Effector memory CD8-positive, alpha-beta T cell (primary cell): ENCODE measurements at regions not wholly inside any gene's neighbourhood (a gene's known extent, or its start where the extent isn't known, plus 50 kb on each side); places are given as distances from the start of the nearest gene placed in this dataset.

Source experiments
- ATAC-seq: fragments of 150-1000 bp; cut with Tn5 transposase; replicated peaks from 2 replicates; pipeline ENCODE4 v1.10.0; 2021; ENCODE audit warnings: mild to moderate bottlenecking, moderate library complexity
- DNase-seq, 3 experiments: peaks; one replicate each; pipeline ENCODE4 v3.0.0; 2021
- H3K27ac Mint-ChIP-seq, 2 donors: one replicate each; pipeline ENCODE4 v1.8.0; 2022; ENCODE audit warnings: mild to moderate bottlenecking in 2 of 2, mixed read lengths in 2 of 2, moderate library complexity in 2 of 2
- H3K27me3 Mint-ChIP-seq, 2 donors: one replicate each; pipeline ENCODE4 v1.8.0; 2022; ENCODE audit warnings: mixed read lengths in 2 of 2
- H3K36me3 Mint-ChIP-seq: one replicate; pipeline ENCODE4 v1.8.0; 2022; ENCODE audit warnings: mild to moderate bottlenecking, moderate library complexity, mixed read lengths; ENCODE audit not compliant: insufficient read depth
- H3K4me1 Mint-ChIP-seq, 2 donors: one replicate each; pipeline ENCODE4 v1.8.0; 2022; ENCODE audit warnings: low read depth in 2 of 2, mixed read lengths in 2 of 2
- H3K4me3 Mint-ChIP-seq, 2 donors: one replicate each; pipeline ENCODE4 v1.8.0; 2022; ENCODE audit warnings: mild to moderate bottlenecking in 2 of 2, mixed read lengths in 2 of 2, moderate library complexity in 2 of 2
- H3K9me3 Mint-ChIP-seq, 2 donors: one replicate each; pipeline ENCODE4 v1.8.0; 2022; ENCODE audit warnings: mixed read lengths in 2 of 2

DNA sequence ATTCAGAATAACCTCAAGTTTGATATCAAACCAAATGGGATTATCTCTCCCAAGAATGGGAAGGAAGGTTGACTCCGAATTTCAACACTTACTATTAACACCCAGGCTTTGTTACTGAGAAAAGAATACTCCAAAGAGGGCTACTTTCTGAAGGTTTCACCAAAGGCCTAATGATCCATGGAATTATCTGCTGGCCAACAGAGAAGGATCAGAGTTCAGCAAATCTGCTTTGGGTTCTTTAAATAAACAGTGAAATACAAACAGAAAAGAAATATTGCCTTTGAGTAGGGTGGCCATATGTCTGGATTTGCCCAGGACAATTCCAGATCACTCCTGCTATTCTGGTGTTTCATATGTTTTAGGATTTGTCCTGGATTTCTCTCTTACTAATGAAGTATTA, 564.5 kb upstream of the PSMD7 start:
- no peak for DNase-seq
- ATAC-seq, result no peak
- H3K27ac Mint-ChIP-seq, result no peak overlapping the region
- H3K4me1 Mint-ChIP-seq, result no peaks in the 10 kb centered on the region
- no peak overlapping the region for H3K4me3 Mint-ChIP-seq
- no peaks in the 10 kb centered on the region for H3K27me3 Mint-ChIP-seq
- H3K36me3 Mint-ChIP-seq, result no peaks in the 10 kb centered on the region
- peaks cover 0 to 11% of the 10 kb centered on the region in 2 donors for H3K9me3 Mint-ChIP-seq

DNA sequence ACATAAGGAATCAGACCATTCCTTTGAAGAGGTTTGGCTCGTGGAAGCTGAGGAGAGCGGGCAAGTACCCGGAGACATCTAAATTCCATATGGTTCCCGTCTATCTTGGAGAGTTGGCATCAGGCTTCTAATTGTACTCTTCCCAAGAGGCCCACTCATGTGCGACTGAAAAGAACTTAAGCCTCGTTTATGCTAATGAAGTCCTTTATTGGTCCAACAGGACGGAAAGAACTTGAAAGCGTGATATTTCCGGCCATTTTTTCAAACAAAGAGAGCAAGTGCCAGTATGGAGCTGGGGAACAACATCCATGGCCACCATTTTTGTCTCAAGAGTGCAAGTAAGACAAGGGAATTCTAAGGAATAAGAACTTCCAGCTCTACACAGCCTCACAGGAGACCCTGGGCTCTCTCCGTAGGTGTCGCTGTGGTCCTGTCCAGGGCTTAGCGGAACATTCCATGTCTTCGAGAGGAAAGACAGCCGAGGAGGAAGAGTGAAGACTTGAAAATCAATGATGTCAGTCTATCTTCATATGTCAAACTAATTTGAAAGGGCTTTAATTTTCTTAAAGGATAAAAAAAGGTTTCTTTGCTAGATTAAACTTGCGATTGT, 566.0 kb upstream of the PSMD7 start:
- no peaks in the 10 kb centered on the region for H3K27me3 Mint-ChIP-seq
- no peak overlapping the region for H3K27ac Mint-ChIP-seq
- no peaks in the 10 kb centered on the region for H3K4me1 Mint-ChIP-seq
- H3K9me3 Mint-ChIP-seq, result peaks cover 10 to 13% of the 10 kb centered on the region in 2 donors
- no peak overlapping the region for H3K4me3 Mint-ChIP-seq
- DNase-seq (no peak), ATAC-seq (no peak)
- no peaks in the 10 kb centered on the region for H3K36me3 Mint-ChIP-seq

DNA sequence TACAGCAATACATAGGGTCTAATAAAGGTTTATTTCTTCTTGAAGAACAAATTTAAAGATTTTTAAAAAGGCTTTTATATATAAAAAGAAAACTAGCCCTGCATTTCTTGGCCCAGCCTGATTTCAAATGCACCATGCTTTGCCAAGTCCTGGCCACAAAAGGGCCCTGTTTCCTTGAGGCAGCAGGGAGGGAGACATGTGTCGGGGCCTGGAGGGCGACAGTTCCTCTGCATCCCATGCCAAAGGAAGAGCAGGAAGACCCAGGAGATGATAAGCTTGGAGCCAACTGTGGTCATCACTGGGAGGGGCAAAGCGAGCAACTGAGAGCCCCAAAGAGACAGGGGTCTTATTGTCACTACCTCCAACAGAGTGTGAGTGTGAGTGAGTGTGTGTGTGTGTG, 571.5 kb upstream of the PSMD7 start:
- ATAC-seq, result no peak
- H3K4me3 Mint-ChIP-seq, result no peak overlapping the region
- H3K36me3 Mint-ChIP-seq, result no peaks in the 10 kb centered on the region
- no peaks in the 10 kb centered on the region for H3K27me3 Mint-ChIP-seq
- H3K4me1 Mint-ChIP-seq, result no peaks in the 10 kb centered on the region
- no peak overlapping the region for H3K27ac Mint-ChIP-seq
- peaks cover 11 to 19% of the 10 kb centered on the region in 2 donors for H3K9me3 Mint-ChIP-seq
- no peak for DNase-seq

DNA sequence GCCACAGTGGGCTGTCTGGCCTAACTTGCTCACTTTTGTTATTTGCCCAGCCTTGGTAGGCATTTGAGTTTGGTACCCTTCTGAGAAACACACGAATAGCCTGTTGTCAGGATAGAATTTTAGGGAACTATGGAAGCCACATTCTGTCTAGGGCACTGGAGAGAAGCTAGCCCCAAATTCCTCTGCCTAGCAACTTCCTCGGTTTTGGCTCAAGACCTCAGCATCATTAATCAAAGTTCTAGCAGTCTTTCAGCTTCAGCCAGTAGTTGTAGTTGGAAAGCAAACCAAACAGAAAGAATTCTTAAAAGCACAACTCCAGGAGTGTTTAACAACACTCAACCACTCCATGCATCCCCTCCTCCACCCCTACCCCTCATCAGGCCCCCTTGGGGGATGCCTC, 572.1 kb upstream of the PSMD7 start:
- Mint-ChIP-seq H3K27ac (no peak overlapping the region), H3K36me3 (no peaks in the 10 kb centered on the region), H3K4me3 (no peak overlapping the region), H3K4me1 (no peaks in the 10 kb centered on the region), H3K27me3 (no peaks in the 10 kb centered on the region), H3K9me3 (peaks cover 11 to 19% of the 10 kb centered on the region in 2 donors)
- ATAC-seq, result no peak
- DNase-seq, result no peak

DNA sequence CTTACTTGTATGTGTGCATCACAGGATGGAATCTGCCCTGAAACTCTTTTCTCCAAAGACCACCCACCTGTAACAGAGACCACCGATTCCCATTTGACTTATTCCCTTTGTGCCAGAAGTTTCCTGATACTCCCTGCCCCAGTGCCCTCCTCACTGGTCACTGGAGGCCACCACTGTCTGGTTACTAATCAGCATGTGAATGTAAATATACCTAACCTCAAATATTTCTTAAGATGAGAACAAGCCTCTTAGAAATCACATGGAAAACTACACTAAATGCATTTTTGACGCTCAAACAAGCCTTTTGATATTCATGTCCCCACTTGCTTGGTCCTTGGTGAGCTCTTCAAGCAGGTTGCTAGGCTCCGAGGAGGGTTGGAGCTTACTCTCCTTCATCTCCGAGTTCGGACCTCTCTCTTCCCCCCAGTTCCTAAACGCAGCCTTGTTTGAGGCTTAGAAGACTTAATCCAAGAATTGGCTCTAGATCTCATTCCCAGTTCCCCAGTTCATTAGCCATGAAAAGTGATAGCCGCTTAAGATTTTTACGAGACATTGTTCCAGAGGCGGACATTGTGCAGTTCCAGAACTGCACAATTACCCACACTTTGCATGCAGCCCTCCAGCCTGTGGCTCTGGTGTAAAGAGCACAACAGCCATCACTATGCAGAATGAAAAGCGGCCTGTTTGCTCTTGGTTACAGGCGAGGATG, 579.2 kb upstream of the PSMD7 start:
- Mint-ChIP-seq H3K27me3 (no peaks in the 10 kb centered on the region), H3K4me1 (no peaks in the 10 kb centered on the region), H3K9me3 (peaks cover 6 to 9% of the 10 kb centered on the region in 2 donors), H3K36me3 (no peaks in the 10 kb centered on the region), H3K4me3 (peak overlapping the region in 1 of 2 donors; percentile 28), H3K27ac (no peak overlapping the region)
- no peak for DNase-seq
- no peak for ATAC-seq

DNA sequence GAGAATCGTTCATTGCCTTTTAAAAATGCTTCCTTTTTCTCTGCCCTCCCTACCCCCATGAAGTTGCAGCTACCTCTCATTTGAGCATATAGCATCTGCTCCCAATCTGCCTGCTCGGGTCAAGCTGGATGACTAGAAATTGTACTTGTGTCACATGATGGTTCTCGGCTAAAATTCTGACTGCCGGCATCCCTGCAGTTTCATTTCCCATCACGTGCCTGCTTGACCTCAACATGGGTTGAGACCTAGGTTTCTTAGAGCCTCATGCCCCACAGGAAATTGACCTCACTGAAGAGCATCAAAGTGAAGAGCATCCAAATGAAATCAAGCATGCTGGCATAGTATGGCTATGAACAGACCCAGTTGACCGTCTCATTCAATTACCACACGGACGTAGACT, 581.6 kb upstream of the PSMD7 start:
- Mint-ChIP-seq H3K27ac (no peak overlapping the region), H3K4me3 (no peak overlapping the region), H3K36me3 (no peaks in the 10 kb centered on the region), H3K27me3 (no peaks in the 10 kb centered on the region), H3K4me1 (no peaks in the 10 kb centered on the region), H3K9me3 (peaks cover 4 to 9% of the 10 kb centered on the region in 2 donors)
- ATAC-seq, result no peak
- DNase-seq, result no peak

DNA sequence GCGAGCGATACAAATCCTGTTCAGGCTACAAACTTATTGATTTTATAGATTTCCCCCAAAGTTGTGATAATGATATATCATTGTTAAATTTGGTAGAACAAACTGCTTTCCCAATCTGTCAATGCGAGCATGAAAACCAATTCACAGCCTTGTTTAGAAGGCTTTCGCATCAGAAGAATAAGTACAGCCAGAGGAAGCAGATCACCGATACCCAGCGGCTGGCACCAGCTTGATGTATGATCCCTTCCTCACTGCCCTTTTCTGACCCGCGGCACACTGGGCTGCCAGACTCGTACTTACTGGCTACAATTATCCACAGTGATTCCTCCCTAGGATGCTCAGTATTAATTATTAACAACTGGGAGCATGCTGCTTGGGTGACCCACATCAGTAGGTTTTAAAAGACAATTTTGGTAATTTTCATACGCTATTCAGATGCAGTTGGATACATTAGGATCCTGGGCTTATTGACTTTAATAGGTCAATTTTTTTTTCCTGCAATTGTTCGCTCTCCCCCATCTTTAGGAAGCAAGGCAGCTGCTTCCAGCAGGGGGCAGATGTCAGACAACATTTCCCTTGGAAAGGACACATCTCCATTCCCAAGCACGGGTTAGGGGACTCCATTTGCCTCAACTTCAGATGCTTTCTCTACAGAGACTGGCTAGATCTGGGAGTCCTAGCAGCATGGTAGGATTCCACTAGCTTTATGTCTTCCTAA, 582.7 kb upstream of the PSMD7 start:
- H3K4me1 Mint-ChIP-seq, result no peaks in the 10 kb centered on the region

DNA sequence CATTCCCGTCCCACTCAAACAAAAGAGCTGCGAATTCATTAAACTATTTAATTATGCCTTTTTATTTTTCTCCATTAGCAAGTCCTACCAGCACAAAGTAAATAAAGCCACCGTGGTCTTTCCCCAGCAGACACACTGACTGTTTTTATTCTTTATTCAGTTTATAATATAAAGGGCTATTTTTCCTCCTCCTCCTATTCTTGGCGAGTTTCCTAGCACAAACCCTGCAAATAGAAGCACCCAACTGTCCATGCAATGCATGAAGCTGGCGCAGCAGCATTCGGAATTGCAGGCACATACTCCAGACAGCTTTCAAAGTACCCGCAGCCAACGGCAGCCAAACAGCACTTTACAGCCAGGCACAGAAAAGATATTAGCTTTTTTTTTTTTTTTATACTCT, 583.4 kb upstream of the PSMD7 start:
- no peaks in the 10 kb centered on the region for H3K4me1 Mint-ChIP-seq
- no peaks in the 10 kb centered on the region for H3K27me3 Mint-ChIP-seq
- DNase-seq, result no peak
- no peak for ATAC-seq
- H3K4me3 Mint-ChIP-seq, result no peak overlapping the region
- H3K9me3 Mint-ChIP-seq, result peaks cover 4 to 9% of the 10 kb centered on the region in 2 donors
- no peak overlapping the region for H3K27ac Mint-ChIP-seq
- H3K36me3 Mint-ChIP-seq, result no peaks in the 10 kb centered on the region

More for the DNA sequence above, 582.7 kb upstream of the PSMD7 start:
- H3K36me3 Mint-ChIP-seq, result no peaks in the 10 kb centered on the region
- no peaks in the 10 kb centered on the region for H3K27me3 Mint-ChIP-seq
- no peak overlapping the region for H3K4me3 Mint-ChIP-seq
- DNase-seq, result no peak
- H3K9me3 Mint-ChIP-seq, result peaks cover 4 to 9% of the 10 kb centered on the region in 2 donors
- H3K27ac Mint-ChIP-seq, result no peak overlapping the region
- no peak for ATAC-seq

DNA sequence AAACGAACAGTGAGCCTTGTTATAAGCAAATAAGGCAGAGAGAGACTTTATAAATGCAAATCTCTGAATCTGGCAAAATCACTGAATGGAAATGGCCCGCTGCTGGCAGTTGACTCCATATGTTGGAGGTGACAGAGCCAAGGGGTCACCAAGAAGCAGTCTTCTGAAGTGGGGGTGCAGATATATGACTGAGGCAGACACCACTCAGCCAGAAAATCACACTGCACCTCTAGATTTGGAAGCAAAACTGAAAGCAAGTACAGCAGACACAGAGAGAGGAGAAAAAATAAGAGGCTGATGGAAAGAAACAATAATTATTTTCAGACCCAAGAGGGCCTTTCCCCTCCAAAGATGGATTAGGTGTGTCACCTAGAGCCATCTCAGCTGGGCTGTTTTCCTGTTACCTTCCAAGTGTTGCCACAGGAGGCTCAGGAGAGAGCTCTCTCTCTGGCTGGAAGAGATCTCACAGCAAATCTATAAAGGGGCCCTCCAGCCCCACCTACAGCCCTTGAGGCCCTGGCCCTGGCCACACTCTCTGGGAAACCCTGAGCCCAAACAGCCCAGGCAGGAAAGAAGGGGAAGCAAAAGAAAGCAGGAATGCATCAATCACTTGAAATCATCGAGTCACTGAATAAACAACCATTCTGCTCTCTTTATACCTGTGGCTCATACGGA, 585.1 kb upstream of the PSMD7 start:
- Mint-ChIP-seq H3K4me1 (no peaks in the 10 kb centered on the region), H3K27me3 (no peaks in the 10 kb centered on the region), H3K4me3 (no peak overlapping the region), H3K9me3 (peaks cover 3 to 9% of the 10 kb centered on the region in 2 donors), H3K36me3 (no peaks in the 10 kb centered on the region), H3K27ac (no peak overlapping the region)
- DNase-seq, result no peak
- ATAC-seq, result no peak

DNA sequence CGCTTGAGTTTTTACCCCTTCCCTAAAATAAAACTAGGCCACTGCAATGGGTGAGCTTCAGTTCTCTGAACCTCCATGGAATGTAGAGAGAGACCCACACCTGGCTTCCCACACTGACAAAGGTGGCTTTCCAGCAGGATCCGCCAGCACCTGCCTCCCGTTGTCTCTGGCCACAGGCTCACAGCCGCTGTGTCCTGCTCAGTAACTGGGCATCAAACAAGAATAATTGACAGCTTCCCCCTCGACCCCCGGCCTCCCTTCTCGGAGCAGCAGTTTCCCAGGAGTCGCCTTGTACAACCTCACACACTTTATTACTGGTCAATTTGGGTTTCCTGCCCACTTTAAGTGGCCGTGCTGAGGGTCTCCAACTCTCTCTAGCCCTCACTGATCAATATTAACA, 586.1 kb upstream of the PSMD7 start:
- Mint-ChIP-seq H3K9me3 (peaks cover 1 to 9% of the 10 kb centered on the region in 2 donors), H3K4me1 (no peaks in the 10 kb centered on the region), H3K27me3 (no peaks in the 10 kb centered on the region), H3K27ac (no peak overlapping the region), H3K36me3 (no peaks in the 10 kb centered on the region), H3K4me3 (no peak overlapping the region)
- ATAC-seq (no peak), DNase-seq (no peak)

DNA sequence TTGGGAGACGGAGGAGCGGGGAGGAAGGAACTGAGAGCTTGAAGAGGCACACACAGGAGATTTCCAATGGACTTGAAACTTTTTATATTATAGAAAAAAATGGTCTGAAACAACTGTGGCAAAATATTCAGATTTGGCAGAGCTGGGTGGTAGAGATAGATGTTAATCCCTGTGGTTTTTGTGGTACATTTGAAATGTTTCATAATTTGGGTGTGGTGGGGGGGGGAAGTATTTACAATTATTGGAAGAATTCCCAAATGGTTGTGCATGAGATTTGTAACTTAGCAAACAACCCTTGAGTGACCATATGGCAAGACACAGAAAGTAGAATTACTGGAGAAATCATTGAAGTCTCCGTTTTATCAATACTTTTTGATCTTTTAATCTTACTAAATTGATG, 588.8 kb upstream of the PSMD7 start:
- DNase-seq (no peak), ATAC-seq (no peak)
- Mint-ChIP-seq H3K27me3 (no peaks in the 10 kb centered on the region), H3K36me3 (no peaks in the 10 kb centered on the region), H3K4me3 (no peak overlapping the region), H3K4me1 (no peaks in the 10 kb centered on the region), H3K27ac (no peak overlapping the region), H3K9me3 (peaks cover 1 to 16% of the 10 kb centered on the region in 2 donors)

DNA sequence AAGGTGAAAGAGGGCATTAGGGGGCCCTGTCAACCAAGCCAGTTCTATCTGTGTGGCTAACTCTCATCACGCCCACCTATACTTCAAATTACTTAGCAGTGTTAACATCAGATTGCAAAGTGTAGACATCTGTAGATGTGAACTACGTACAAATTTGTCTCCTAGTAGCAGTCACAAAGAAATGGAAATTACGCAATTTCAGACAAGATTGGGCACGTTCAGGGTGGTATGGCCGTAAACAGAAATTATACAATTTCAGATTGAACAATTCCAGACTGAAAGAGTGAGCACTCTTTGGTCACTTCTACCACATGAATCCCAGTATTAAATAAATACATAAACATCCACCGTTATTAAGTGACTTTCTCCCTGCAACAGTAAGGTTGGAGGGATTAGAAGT, 592.7 kb upstream of the PSMD7 start:
- no peaks in the 10 kb centered on the region for H3K36me3 Mint-ChIP-seq
- H3K27me3 Mint-ChIP-seq, result no peaks in the 10 kb centered on the region
- H3K9me3 Mint-ChIP-seq, result peaks cover 3 to 23% of the 10 kb centered on the region in 2 donors
- H3K4me1 Mint-ChIP-seq, result no peaks in the 10 kb centered on the region
- DNase-seq (no peak), ATAC-seq (no peak)
- no peak overlapping the region for H3K27ac Mint-ChIP-seq
- H3K4me3 Mint-ChIP-seq, result no peak overlapping the region

DNA sequence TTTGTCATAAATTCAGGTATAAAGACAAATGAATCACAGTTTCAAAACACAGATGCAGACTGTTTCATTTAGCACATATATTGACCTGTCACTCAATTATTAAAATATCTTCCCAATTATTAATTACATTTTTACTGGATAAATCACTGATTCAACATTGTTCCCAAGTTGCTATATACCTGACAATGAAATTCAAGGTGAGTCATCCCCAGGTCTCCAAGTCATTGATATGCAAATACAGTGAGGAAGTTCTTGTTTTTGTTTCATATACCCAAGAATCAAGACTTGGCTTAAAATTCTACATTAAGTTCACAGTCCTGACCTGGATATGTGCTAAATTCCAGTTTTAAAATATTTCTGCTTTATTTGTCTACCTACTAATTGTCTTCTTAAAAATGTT, 599.3 kb upstream of the PSMD7 start:
- Mint-ChIP-seq H3K4me3 (no peak overlapping the region), H3K4me1 (no peaks in the 10 kb centered on the region), H3K9me3 (peaks cover 0 to 1% of the 10 kb centered on the region in 2 donors), H3K27me3 (no peaks in the 10 kb centered on the region), H3K27ac (no peak overlapping the region), H3K36me3 (no peaks in the 10 kb centered on the region)
- DNase-seq (no peak), ATAC-seq (no peak)
